OCI-LY1 (cell line): ENCODE measurements at regions not wholly inside any gene's neighbourhood (a gene's known extent, or its start where the extent isn't known, plus 50 kb on each side); places are given as distances from the start of the nearest gene placed in this dataset.

Source experiments
- EZH2 ChIP-seq: fragments of 200-600 bp; sonication (generic), shearing (Covaris generic); IDR thresholded peaks from 2 replicates; pipeline ENCODE4 v1.8.0; 2017; ENCODE audit warnings: borderline replicate concordance, mixed run types, mild to moderate bottlenecking, antibody characterized with exemption, low read length, moderate library complexity, mixed read lengths
- TF ChIP-seq, protein P1 (sequence below): fragments of 200-600 bp; sonication (generic), shearing (Covaris generic); IDR thresholded peaks from 2 replicates; pipeline ENCODE4 v1.5.1; 2017; ENCODE audit warnings: mild to moderate bottlenecking, antibody characterized with exemption, low read length, moderate library complexity, mixed read lengths

DNA sequence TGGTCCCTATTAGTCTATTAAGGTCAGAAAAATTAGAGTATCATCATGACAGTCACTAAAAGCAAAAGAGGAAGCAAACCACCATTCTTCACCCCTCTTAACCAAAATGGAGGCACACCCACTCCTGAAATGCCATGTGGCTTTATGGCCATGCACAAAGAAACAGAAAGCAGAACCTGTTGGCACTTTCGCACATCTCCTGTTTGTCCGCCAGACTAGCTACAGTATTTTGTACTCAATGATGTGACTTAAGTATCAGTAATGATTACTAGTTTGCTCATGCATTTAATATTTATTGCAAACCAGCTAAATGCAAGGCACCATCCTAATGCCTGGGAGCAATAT, 70.2 kb upstream of the GNAO1 start:
- TF ChIP-seq, protein P1, sequence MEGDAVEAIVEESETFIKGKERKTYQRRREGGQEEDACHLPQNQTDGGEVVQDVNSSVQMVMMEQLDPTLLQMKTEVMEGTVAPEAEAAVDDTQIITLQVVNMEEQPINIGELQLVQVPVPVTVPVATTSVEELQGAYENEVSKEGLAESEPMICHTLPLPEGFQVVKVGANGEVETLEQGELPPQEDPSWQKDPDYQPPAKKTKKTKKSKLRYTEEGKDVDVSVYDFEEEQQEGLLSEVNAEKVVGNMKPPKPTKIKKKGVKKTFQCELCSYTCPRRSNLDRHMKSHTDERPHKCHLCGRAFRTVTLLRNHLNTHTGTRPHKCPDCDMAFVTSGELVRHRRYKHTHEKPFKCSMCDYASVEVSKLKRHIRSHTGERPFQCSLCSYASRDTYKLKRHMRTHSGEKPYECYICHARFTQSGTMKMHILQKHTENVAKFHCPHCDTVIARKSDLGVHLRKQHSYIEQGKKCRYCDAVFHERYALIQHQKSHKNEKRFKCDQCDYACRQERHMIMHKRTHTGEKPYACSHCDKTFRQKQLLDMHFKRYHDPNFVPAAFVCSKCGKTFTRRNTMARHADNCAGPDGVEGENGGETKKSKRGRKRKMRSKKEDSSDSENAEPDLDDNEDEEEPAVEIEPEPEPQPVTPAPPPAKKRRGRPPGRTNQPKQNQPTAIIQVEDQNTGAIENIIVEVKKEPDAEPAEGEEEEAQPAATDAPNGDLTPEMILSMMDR, result no peak
- TF ChIP-seq EZH2, result no peak
